Fibroblast of lung (primary cell): ENCODE measurements at regions not wholly inside any gene's neighbourhood (a gene's known extent, or its start where the extent isn't known, plus 50 kb on each side); places are given as distances from the start of the nearest gene placed in this dataset.
A peak's percentile ranks its signal among the peaks of the same experiment; 100 is the strongest.
"Not testable (repeated sequence)": the region's sequence is repeated elsewhere in the genome, so short reads cannot be mapped to it uniquely, and the experiment has no call there.

Experiments used
- DNase-seq, 2 donors: peaks; one replicate each; pipeline versions ENCODE4 v3.0.0 to v3.0.0-alpha.2; 2010; ENCODE audit warnings: low read depth in 2 of 2
- H2AFZ ChIP-seq: 2 replicates; pipeline ENCODE4 v1.5.1; 2012; ENCODE audit warnings: low read length, control low read depth, inconsistent platforms
- H3K27ac ChIP-seq: 2 replicates; pipeline ENCODE4 v1.5.1; 2011; ENCODE audit warnings: low read length, control low read depth; ENCODE audit not compliant: insufficient read depth
- H3K27me3 ChIP-seq: 2 replicates; pipeline ENCODE4 v1.5.1; 2011; ENCODE audit warnings: mild to moderate bottlenecking, low read length; ENCODE audit not compliant: control insufficient read depth, insufficient read depth
- H3K36me3 ChIP-seq: 2 replicates; pipeline ENCODE4 v1.5.1; 2011; ENCODE audit warnings: low read length; ENCODE audit not compliant: control insufficient read depth, insufficient read depth
- H3K4me1 ChIP-seq: 2 replicates; pipeline ENCODE4 v1.5.1; 2011; ENCODE audit warnings: low read length; ENCODE audit not compliant: control insufficient read depth, insufficient read depth; ENCODE audit errors: extremely low read depth
- H3K4me2 ChIP-seq: 2 replicates; pipeline ENCODE4 v1.5.1; 2011; ENCODE audit warnings: low read length, control low read depth; ENCODE audit not compliant: insufficient read depth; ENCODE audit errors: extremely low read depth
- H3K4me3 ChIP-seq, 4 experiments: fragments of 200-600 bp in 1 of 4; sonication (generic) in 1 of 4; replicated peaks in 1 of 4; 2 replicates each; pipeline ENCODE4 v1.5.1; 2011 to 2016; ENCODE audit warnings: low read length in 4 of 4, low read depth in 3 of 4, mild to moderate bottlenecking in 3 of 4, control low read depth in 2 of 4, inconsistent platforms in 1 of 4, mixed read lengths in 1 of 4; ENCODE audit not compliant: insufficient read depth in 1 of 4; ENCODE audit errors: control extremely low read depth in 1 of 4
- H3K79me2 ChIP-seq: 2 replicates; pipeline ENCODE4 v1.5.1; 2012; ENCODE audit warnings: mild to moderate bottlenecking, low read length, inconsistent platforms; ENCODE audit not compliant: control insufficient read depth, insufficient read depth
- H3K9ac ChIP-seq: 2 replicates; pipeline ENCODE4 v1.5.1; 2011; ENCODE audit warnings: mild to moderate bottlenecking, low read length, control low read depth; ENCODE audit not compliant: insufficient read depth
- H3K9me3 ChIP-seq: 2 replicates; pipeline ENCODE4 v1.5.1; 2012; ENCODE audit warnings: low read depth, low read length; ENCODE audit not compliant: control insufficient read depth, insufficient read depth
- H4K20me1 ChIP-seq: 2 replicates; pipeline ENCODE4 v1.5.1; 2011; ENCODE audit warnings: low read length; ENCODE audit not compliant: control insufficient read depth, insufficient read depth; ENCODE audit errors: extremely low read depth
- CTCF ChIP-seq, 2 donors: IDR thresholded peaks in 1 of 2; conservative IDR thresholded peaks in 1 of 2; 1 replicate in 1 of 2; 2 replicates in 1 of 2; pipeline ENCODE4 v1.5.1; 2011 to 2012; ENCODE audit warnings: low read length in 2 of 2, control low read depth in 1 of 2, inconsistent platforms in 1 of 2, low read depth in 1 of 2, mild to moderate bottlenecking in 1 of 2
- EZH2 ChIP-seq: IDR thresholded peaks from 2 replicates; pipeline ENCODE4 v1.5.1; 2012; ENCODE audit warnings: low read length, control low read depth, mild to moderate bottlenecking; ENCODE audit errors: missing control alignments

- Histone ChIP-seq H3K4me3 (no peak overlapping the region), H4K20me1 (no peaks in the 10 kb centered on the region), H3K9me3 (no peaks in the 10 kb centered on the region), H3K4me2 (no peak overlapping the region), H3K4me1 (no peaks in the 10 kb centered on the region), H3K36me3 (no peaks in the 10 kb centered on the region), H3K27me3 (no peaks in the 10 kb centered on the region), H3K9ac (no peak overlapping the region), H2AFZ (no peak overlapping the region), H3K79me2 (no peaks in the 10 kb centered on the region), H3K27ac (no peak overlapping the region)
- no peak for TF ChIP-seq EZH2
- TF ChIP-seq CTCF (conservative IDR thresholded peaks at IDR 0.05 in 1 of 2, IDR thresholded peaks at IDR 0.05 in 1 of 2; ENCODE audit: low read depth in 1 of 2, low read length in 2 of 2), result no peak
- DNase-seq, result peak in 1 of 2 donors; percentile 67
Measured at GRCh38 chr21:22019766-22020165, 1021.6 kb downstream of the NCAM2 start.

- H3K79me2 ChIP-seq, result no peaks in the 10 kb centered on the region
- no peak overlapping the region for H3K4me2 ChIP-seq
- H3K4me1 ChIP-seq, result no peaks in the 10 kb centered on the region
- TF ChIP-seq EZH2 (no peak), CTCF (conservative IDR thresholded peaks at IDR 0.05 in 1 of 2, IDR thresholded peaks at IDR 0.05 in 1 of 2; ENCODE audit: low read depth in 1 of 2, low read length in 2 of 2) (no peak)
- no peak overlapping the region for H3K27ac ChIP-seq
- H4K20me1 ChIP-seq, result no peaks in the 10 kb centered on the region
- H3K27me3 ChIP-seq, result no peaks in the 10 kb centered on the region
- H3K9me3 ChIP-seq, result no peaks in the 10 kb centered on the region
- DNase-seq, result peak in 1 of 2 donors; percentile 38
- H3K4me3 ChIP-seq, result no peak overlapping the region
- no peak overlapping the region for H3K9ac ChIP-seq
- no peak overlapping the region for H2AFZ ChIP-seq
- no peaks in the 10 kb centered on the region for H3K36me3 ChIP-seq
Measured at GRCh38 chr21:22020221-22020620, 1022.0 kb downstream of the NCAM2 start.

- not testable (repeated sequence) for H3K9me3 ChIP-seq, H2AFZ ChIP-seq, H4K20me1 ChIP-seq, H3K9ac ChIP-seq, H3K4me1 ChIP-seq, H3K4me2 ChIP-seq, H3K36me3 ChIP-seq, H3K27ac ChIP-seq, H3K27me3 ChIP-seq, H3K4me3 ChIP-seq, H3K79me2 ChIP-seq
- DNase-seq, result peak in 1 of 2 donors; percentile 3
Measured at GRCh38 chr21:22023896-22024295, 1025.7 kb downstream of the NCAM2 start.
